ENCODE measurements at regions not wholly inside any gene's neighbourhood (a gene's known extent, or its start where the extent isn't known, plus 50 kb on each side); places are given as distances from the start of the nearest gene placed in this dataset.

DNA sequence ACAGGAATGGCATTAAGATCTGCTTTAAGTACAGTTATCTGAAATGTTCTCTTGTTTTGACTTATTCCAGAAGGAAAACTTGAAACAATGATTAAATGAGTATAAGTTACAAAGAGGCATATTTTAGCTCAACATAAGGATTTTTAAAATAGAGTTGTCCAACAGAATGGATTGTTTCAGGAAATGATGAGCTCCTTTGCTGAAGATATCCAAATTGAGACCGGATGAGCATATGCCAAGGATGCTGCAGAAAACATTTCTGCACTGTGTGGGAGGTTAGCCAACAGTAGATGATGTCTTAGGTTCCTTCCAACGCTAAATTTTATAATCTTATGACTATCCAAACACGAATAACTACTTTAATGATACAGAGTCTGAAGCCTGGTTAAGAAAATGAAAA lies 226.5 kb upstream of the NANOGP8 start:
- TF ChIP-seq, protein P1, sequence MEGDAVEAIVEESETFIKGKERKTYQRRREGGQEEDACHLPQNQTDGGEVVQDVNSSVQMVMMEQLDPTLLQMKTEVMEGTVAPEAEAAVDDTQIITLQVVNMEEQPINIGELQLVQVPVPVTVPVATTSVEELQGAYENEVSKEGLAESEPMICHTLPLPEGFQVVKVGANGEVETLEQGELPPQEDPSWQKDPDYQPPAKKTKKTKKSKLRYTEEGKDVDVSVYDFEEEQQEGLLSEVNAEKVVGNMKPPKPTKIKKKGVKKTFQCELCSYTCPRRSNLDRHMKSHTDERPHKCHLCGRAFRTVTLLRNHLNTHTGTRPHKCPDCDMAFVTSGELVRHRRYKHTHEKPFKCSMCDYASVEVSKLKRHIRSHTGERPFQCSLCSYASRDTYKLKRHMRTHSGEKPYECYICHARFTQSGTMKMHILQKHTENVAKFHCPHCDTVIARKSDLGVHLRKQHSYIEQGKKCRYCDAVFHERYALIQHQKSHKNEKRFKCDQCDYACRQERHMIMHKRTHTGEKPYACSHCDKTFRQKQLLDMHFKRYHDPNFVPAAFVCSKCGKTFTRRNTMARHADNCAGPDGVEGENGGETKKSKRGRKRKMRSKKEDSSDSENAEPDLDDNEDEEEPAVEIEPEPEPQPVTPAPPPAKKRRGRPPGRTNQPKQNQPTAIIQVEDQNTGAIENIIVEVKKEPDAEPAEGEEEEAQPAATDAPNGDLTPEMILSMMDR (IDR thresholded peaks at IDR 0.05): no peak
- TF ChIP-seq EP300 (IDR thresholded peaks at IDR 0.05): no peak
- TF ChIP-seq POLR2A (IDR thresholded peaks at IDR 0.05): no peak
